GM12873 (cell line): ENCODE measurements at regions not wholly inside any gene's neighbourhood (a gene's known extent, or its start where the extent isn't known, plus 50 kb on each side); places are given as distances from the start of the nearest gene placed in this dataset.

Source experiments
- TF ChIP-seq, protein P1 (sequence below): IDR thresholded peaks from 2 replicates; pipeline ENCODE4 v1.5.1; 2012; ENCODE audit warnings: low read depth, mild to moderate bottlenecking, moderate library complexity, low read length, control low read depth; ENCODE audit not compliant: insufficient read depth; ENCODE audit errors: missing control alignments

DNA sequence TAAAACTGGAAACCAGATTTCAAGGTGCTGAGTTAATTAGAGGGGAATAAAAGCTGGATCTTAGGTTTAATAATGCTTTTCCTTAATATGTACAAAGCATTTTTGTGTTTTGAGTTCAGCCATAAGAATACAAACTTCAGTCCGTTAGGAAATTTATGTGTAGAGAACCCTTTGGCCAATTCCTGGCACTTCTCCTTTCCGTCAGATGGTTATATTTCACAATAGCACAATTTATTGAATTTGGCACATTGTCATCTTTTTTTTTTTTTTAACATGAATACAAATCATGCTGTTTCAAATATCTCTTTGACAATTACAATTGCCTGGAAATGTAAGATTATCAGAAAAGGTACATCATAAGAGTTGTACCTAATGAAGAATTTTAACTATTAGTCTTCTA, 56.2 kb upstream of the DDHD1 start:
- TF ChIP-seq, protein P1, sequence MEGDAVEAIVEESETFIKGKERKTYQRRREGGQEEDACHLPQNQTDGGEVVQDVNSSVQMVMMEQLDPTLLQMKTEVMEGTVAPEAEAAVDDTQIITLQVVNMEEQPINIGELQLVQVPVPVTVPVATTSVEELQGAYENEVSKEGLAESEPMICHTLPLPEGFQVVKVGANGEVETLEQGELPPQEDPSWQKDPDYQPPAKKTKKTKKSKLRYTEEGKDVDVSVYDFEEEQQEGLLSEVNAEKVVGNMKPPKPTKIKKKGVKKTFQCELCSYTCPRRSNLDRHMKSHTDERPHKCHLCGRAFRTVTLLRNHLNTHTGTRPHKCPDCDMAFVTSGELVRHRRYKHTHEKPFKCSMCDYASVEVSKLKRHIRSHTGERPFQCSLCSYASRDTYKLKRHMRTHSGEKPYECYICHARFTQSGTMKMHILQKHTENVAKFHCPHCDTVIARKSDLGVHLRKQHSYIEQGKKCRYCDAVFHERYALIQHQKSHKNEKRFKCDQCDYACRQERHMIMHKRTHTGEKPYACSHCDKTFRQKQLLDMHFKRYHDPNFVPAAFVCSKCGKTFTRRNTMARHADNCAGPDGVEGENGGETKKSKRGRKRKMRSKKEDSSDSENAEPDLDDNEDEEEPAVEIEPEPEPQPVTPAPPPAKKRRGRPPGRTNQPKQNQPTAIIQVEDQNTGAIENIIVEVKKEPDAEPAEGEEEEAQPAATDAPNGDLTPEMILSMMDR = no peak
